ENCODE measurements at regions not wholly inside any gene's neighbourhood (a gene's known extent, or its start where the extent isn't known, plus 50 kb on each side); places are given as distances from the start of the nearest gene placed in this dataset.

- Histone ChIP-seq H3K9me3 (ENCODE audit: insufficient read depth, low read depth, low read length) (no peaks in the 10 kb centered on the region), H2AFZ (ENCODE audit: low read depth, low read length) (no peak overlapping the region), H3K27me3 (ENCODE audit: insufficient read depth, low read length) (no peaks in the 10 kb centered on the region), H4K20me1 (ENCODE audit: insufficient read depth, low read length) (no peaks in the 10 kb centered on the region), H3K4me1 (ENCODE audit: insufficient read depth, low read length) (no peaks in the 10 kb centered on the region), H3K27ac (ENCODE audit: low read depth, low read length) (no peak overlapping the region), H3K79me2 (ENCODE audit: insufficient read depth, low read length) (no peaks in the 10 kb centered on the region), H3K4me3 (ENCODE audit: insufficient read depth, low read depth, low read length) (no peak overlapping the region), H3K9ac (ENCODE audit: low read length) (no peak overlapping the region), H3K4me2 (ENCODE audit: low read length) (no peak overlapping the region), H3K36me3 (ENCODE audit: insufficient read depth, low read length) (no peaks in the 10 kb centered on the region)
- Mint-ChIP-seq H3K4me1 (ENCODE audit: low read depth, unreplicated experiment) (no peaks in the 10 kb centered on the region), H3K27ac (ENCODE audit: unreplicated experiment) (no peak overlapping the region), H3K9me3 (ENCODE audit: unreplicated experiment) (no peaks in the 10 kb centered on the region), H3K27me3 (ENCODE audit: low read depth, unreplicated experiment) (no peaks in the 10 kb centered on the region), H3K36me3 (ENCODE audit: low read depth, unreplicated experiment) (no peaks in the 10 kb centered on the region), H3K4me3 (ENCODE audit: unreplicated experiment) (no peak overlapping the region)
- TF ChIP-seq CTCF (IDR thresholded peaks at IDR 0.05; ENCODE audit: insufficient read depth, low read depth, low read length) (no peak), EZH2 (IDR thresholded peaks at IDR 0.05; ENCODE audit: insufficient read depth, low read length) (no peak)
- DNase-seq (ENCODE audit: low read depth) (no peak), FAIRE-seq (no peak)
Observed at GRCh38 chr18:40501026-40501425, 1454.0 kb upstream of the PIK3C3 start.

- Histone ChIP-seq H3K4me2 (ENCODE audit: low read length) (no peak overlapping the region), H3K9me3 (ENCODE audit: insufficient read depth, low read depth, low read length) (no peaks in the 10 kb centered on the region), H3K27ac (ENCODE audit: low read depth, low read length) (no peak overlapping the region), H2AFZ (ENCODE audit: low read depth, low read length) (no peak overlapping the region), H3K9ac (ENCODE audit: low read length) (no peak overlapping the region), H3K36me3 (ENCODE audit: insufficient read depth, low read length) (no peaks in the 10 kb centered on the region), H4K20me1 (ENCODE audit: insufficient read depth, low read length) (no peaks in the 10 kb centered on the region), H3K79me2 (ENCODE audit: insufficient read depth, low read length) (no peaks in the 10 kb centered on the region), H3K4me3 (ENCODE audit: insufficient read depth, low read depth, low read length) (no peak overlapping the region), H3K27me3 (ENCODE audit: insufficient read depth, low read length) (no peaks in the 10 kb centered on the region), H3K4me1 (ENCODE audit: insufficient read depth, low read length) (no peaks in the 10 kb centered on the region)
- no peak for TF ChIP-seq EZH2 (IDR thresholded peaks at IDR 0.05; ENCODE audit: insufficient read depth, low read length)
- no peak for TF ChIP-seq CTCF (IDR thresholded peaks at IDR 0.05; ENCODE audit: insufficient read depth, low read depth, low read length)
- FAIRE-seq = no peak
- Mint-ChIP-seq H3K27ac (ENCODE audit: unreplicated experiment) (no peak overlapping the region), H3K4me3 (ENCODE audit: unreplicated experiment) (no peak overlapping the region), H3K9me3 (ENCODE audit: unreplicated experiment) (no peaks in the 10 kb centered on the region), H3K4me1 (ENCODE audit: low read depth, unreplicated experiment) (no peaks in the 10 kb centered on the region), H3K27me3 (ENCODE audit: low read depth, unreplicated experiment) (no peaks in the 10 kb centered on the region), H3K36me3 (ENCODE audit: low read depth, unreplicated experiment) (no peaks in the 10 kb centered on the region)
- no peak for DNase-seq (ENCODE audit: low read depth)
Observed at GRCh38 chr18:40494603-40495002, 1460.4 kb upstream of the PIK3C3 start.

- Mint-ChIP-seq H3K4me1 (ENCODE audit: low read depth, unreplicated experiment) (no peaks in the 10 kb centered on the region), H3K9me3 (ENCODE audit: unreplicated experiment) (no peaks in the 10 kb centered on the region), H3K27ac (ENCODE audit: unreplicated experiment) (no peak overlapping the region), H3K4me3 (ENCODE audit: unreplicated experiment) (no peak overlapping the region), H3K36me3 (ENCODE audit: low read depth, unreplicated experiment) (no peaks in the 10 kb centered on the region), H3K27me3 (ENCODE audit: low read depth, unreplicated experiment) (no peaks in the 10 kb centered on the region)
- Histone ChIP-seq H3K27me3 (ENCODE audit: insufficient read depth, low read length) (no peaks in the 10 kb centered on the region), H2AFZ (ENCODE audit: low read depth, low read length) (no peak overlapping the region), H3K79me2 (ENCODE audit: insufficient read depth, low read length) (no peaks in the 10 kb centered on the region), H4K20me1 (ENCODE audit: insufficient read depth, low read length) (no peaks in the 10 kb centered on the region), H3K4me3 (ENCODE audit: insufficient read depth, low read depth, low read length) (no peak overlapping the region), H3K27ac (ENCODE audit: low read depth, low read length) (no peak overlapping the region), H3K4me2 (ENCODE audit: low read length) (no peak overlapping the region), H3K9me3 (ENCODE audit: insufficient read depth, low read depth, low read length) (no peaks in the 10 kb centered on the region), H3K9ac (ENCODE audit: low read length) (no peak overlapping the region), H3K4me1 (ENCODE audit: insufficient read depth, low read length) (no peaks in the 10 kb centered on the region), H3K36me3 (ENCODE audit: insufficient read depth, low read length) (no peaks in the 10 kb centered on the region)
- DNase-seq (ENCODE audit: low read depth) (no peak), FAIRE-seq (no peak)
- TF ChIP-seq CTCF (IDR thresholded peaks at IDR 0.05; ENCODE audit: insufficient read depth, low read depth, low read length) (no peak), EZH2 (IDR thresholded peaks at IDR 0.05; ENCODE audit: insufficient read depth, low read length) (no peak)
Observed at GRCh38 chr18:40493316-40493715, 1461.7 kb upstream of the PIK3C3 start.
